ENCODE measurements at regions not wholly inside any gene's neighbourhood (a gene's known extent, or its start where the extent isn't known, plus 50 kb on each side); places are given as distances from the start of the nearest gene placed in this dataset.

DNA sequence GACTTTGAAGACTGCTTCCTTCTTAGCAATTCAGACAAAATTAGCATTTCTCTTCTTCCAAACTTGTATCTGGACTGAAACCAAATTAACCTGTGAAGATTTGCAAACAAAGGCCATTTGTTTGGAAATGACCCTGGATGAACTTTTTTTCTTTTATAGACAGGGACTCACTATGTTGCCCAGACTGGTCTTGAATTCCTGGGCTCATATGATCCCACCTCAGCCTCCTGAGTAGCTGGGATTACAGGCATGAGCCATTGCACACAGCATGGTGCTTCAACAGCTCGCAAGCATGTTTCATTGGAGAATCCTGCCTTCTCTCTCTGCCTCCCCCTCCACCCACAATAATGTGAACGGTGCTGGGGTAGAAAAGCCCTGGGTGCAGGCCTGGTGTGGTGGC lies 170.2 kb downstream of the ARL4C start:
- CTCF ChIA-PET (ENCODE audit: low intra/inter-chr PET ratio, low total read pairs): no interaction called here

DNA sequence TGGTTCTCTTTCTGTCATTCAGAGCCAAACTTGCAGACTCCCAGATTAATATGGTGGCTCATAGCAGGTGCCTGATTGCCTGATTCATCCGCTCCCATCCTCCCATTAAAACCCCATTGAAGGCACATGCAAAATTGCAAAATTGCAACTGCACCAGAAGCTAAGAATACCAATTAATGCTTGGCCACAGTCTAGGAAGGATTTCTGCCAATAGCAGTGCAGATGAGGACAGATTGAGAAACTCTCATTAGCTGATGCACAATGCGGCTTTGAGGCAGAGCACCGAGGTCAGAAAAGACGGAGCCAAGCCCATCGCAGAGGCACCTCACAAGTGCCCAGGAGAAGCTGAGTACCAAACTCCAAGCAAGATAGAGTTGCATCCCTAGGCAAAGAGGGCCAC lies 172.8 kb downstream of the ARL4C start:
- H3K4me3 ChIP-seq (replicated peaks in 1 of 3; ENCODE audit: insufficient read depth in 1 of 3, low read depth in 2 of 3, low read length in 3 of 3): no peak overlapping the region
- no TSS peak for BruUV-seq (replicated peaks)
- H3K4me2 ChIP-seq (ENCODE audit: low read depth, low read length): no peak overlapping the region
- in situ Hi-C loops (cut with HindIII; ENCODE audit: extremely low pct_ligation_motif_present, low pct_unique_long_range_greater_than_20kb): no loop called here
- TF ChIP-seq BORCS8-MEF2B (CRISPR knock-in tag; IDR thresholded peaks at IDR 0.05) (no peak), HNRNPUL1 (IDR thresholded peaks at IDR 0.05; ENCODE audit: low read depth, low read length) (no peak), ZNF530 (CRISPR knock-in tag; IDR thresholded peaks at IDR 0.05; ENCODE audit: low read depth) (no peak), ZNF205 (CRISPR knock-in tag; IDR thresholded peaks at IDR 0.05) (no peak), MLLT10 (CRISPR knock-in tag; IDR thresholded peaks at IDR 0.05) (no peak), BHLHE40 (IDR thresholded peaks at IDR 0.05; ENCODE audit: low read length) (no peak), ZFP82 (CRISPR knock-in tag; IDR thresholded peaks at IDR 0.05; ENCODE audit: borderline replicate concordance) (no peak), CHCHD3 (CRISPR knock-in tag; IDR thresholded peaks at IDR 0.05) (no peak)
- TF ChIP-seq, protein P1, sequence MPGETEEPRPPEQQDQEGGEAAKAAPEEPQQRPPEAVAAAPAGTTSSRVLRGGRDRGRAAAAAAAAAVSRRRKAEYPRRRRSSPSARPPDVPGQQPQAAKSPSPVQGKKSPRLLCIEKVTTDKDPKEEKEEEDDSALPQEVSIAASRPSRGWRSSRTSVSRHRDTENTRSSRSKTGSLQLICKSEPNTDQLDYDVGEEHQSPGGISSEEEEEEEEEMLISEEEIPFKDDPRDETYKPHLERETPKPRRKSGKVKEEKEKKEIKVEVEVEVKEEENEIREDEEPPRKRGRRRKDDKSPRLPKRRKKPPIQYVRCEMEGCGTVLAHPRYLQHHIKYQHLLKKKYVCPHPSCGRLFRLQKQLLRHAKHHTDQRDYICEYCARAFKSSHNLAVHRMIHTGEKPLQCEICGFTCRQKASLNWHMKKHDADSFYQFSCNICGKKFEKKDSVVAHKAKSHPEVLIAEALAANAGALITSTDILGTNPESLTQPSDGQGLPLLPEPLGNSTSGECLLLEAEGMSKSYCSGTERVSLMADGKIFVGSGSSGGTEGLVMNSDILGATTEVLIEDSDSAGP (CRISPR knock-in tag; IDR thresholded peaks at IDR 0.05; ENCODE audit: borderline replicate concordance): no peak
- ChIA-PET POLR2A (no interaction called here), CTCF (ENCODE audit: low intra/inter-chr PET ratio, low total read pairs) (no interaction called here)
- peaks cover 0 to 12% of the 10 kb centered on the region in 2 experiments; a peak in 3 of 5 replicates for H3K27me3 ChIP-seq (ENCODE audit: control insufficient read depth in 1 of 2, insufficient read depth in 2 of 2, low read length in 2 of 2)
- no peaks in the 10 kb centered on the region for H3K36me3 ChIP-seq (replicated peaks in 1 of 2; ENCODE audit: control insufficient read depth in 1 of 2, insufficient read depth in 2 of 2, low read length in 2 of 2)
- DNase-seq (ENCODE audit: low spot score) (no peak), FAIRE-seq (no peak), ATAC-seq (no peak)
- no peaks in the 10 kb centered on the region for H4K20me1 ChIP-seq (ENCODE audit: insufficient read depth, low read length)
- H3K27ac ChIP-seq (ENCODE audit: extremely low read length, insufficient read depth, low read length): no peak overlapping the region
- no peaks in the 10 kb centered on the region for H3K4me1 ChIP-seq (ENCODE audit: insufficient read depth, low read length)
- 57% methylated on average over 5 of the region's 5 CpGs for WGBS (ENCODE audit: low lambda C conversion rate)
- H3K9me3 ChIP-seq (ENCODE audit: low read length): no peaks in the 10 kb centered on the region
- no peak overlapping the region for H3K9ac ChIP-seq (ENCODE audit: insufficient read depth, low read depth, low read length)
- no peak overlapping the region for H2AFZ ChIP-seq (ENCODE audit: low read length)
- H3K79me2 ChIP-seq (ENCODE audit: insufficient read depth, low read length): no peaks in the 10 kb centered on the region
- intact Hi-C loops (cut with micrococcal nuclease; ENCODE audit: unreplicated experiment): no loop called here

More for the DNA sequence above, 170.2 kb downstream of the ARL4C start:
- Histone ChIP-seq H3K36me3 (replicated peaks in 1 of 2; ENCODE audit: control insufficient read depth in 1 of 2, insufficient read depth in 2 of 2, low read length in 2 of 2) (no peaks in the 10 kb centered on the region), H3K4me2 (ENCODE audit: low read depth, low read length) (no peak overlapping the region), H2AFZ (ENCODE audit: low read length) (no peak overlapping the region), H3K79me2 (ENCODE audit: insufficient read depth, low read length) (no peaks in the 10 kb centered on the region), H3K9ac (ENCODE audit: insufficient read depth, low read depth, low read length) (no peak overlapping the region), H3K4me1 (ENCODE audit: insufficient read depth, low read length) (no peaks in the 10 kb centered on the region), H3K27me3 (ENCODE audit: control insufficient read depth in 1 of 2, insufficient read depth in 2 of 2, low read length in 2 of 2) (peaks cover 0 to 25% of the 10 kb centered on the region in 2 experiments; a peak in 3 of 5 replicates), H3K9me3 (ENCODE audit: low read length) (no peaks in the 10 kb centered on the region), H4K20me1 (ENCODE audit: insufficient read depth, low read length) (no peaks in the 10 kb centered on the region), H3K27ac (ENCODE audit: extremely low read length, insufficient read depth, low read length) (no peak overlapping the region), H3K4me3 (replicated peaks in 1 of 3; ENCODE audit: insufficient read depth in 1 of 3, low read depth in 2 of 3, low read length in 3 of 3) (no peak overlapping the region)
- POLR2A ChIA-PET: interaction anchor here (0.7 kb wide), 1 partner anchor 142 kb away, joined by 3 read pairs; no protein-coding TSS in a partner anchor
- in situ Hi-C loops (cut with HindIII; ENCODE audit: extremely low pct_ligation_motif_present, low pct_unique_long_range_greater_than_20kb): no loop called here
- intact Hi-C loops (cut with micrococcal nuclease; ENCODE audit: unreplicated experiment): no loop called here
- ATAC-seq (no peak), FAIRE-seq (no peak), DNase-seq (ENCODE audit: low spot score) (no peak)
- no TSS peak for BruUV-seq (replicated peaks)
- WGBS (ENCODE audit: low lambda C conversion rate): 57% methylated on average over 2 of the region's 2 CpGs
- TF ChIP-seq ZSCAN22 (CRISPR knock-in tag; IDR thresholded peaks at IDR 0.05): no peak
- TF ChIP-seq ATRX (CRISPR knock-in tag; IDR thresholded peaks at IDR 0.05; ENCODE audit: borderline replicate concordance): no peak
- no peak for TF ChIP-seq MED1 (CRISPR knock-in tag; IDR thresholded peaks at IDR 0.05)
- TF ChIP-seq NFIC (IDR thresholded peaks at IDR 0.05; ENCODE audit: low read length): no peak
- no peak for TF ChIP-seq ZMYM4 (CRISPR knock-in tag; IDR thresholded peaks at IDR 0.05)
- TF ChIP-seq, protein P2, sequence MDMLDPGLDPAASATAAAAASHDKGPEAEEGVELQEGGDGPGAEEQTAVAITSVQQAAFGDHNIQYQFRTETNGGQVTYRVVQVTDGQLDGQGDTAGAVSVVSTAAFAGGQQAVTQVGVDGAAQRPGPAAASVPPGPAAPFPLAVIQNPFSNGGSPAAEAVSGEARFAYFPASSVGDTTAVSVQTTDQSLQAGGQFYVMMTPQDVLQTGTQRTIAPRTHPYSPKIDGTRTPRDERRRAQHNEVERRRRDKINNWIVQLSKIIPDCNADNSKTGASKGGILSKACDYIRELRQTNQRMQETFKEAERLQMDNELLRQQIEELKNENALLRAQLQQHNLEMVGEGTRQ (IDR thresholded peaks at IDR 0.05; ENCODE audit: low read depth, low read length): no peak
- TF ChIP-seq, protein P2 (CRISPR knock-in tag; IDR thresholded peaks at IDR 0.05; ENCODE audit: borderline replicate concordance): no peak

Data from HepG2 (cell line).